HG02759 (cell line): ENCODE measurements at regions not wholly inside any gene's neighbourhood (a gene's known extent, or its start where the extent isn't known, plus 50 kb on each side); places are given as distances from the start of the nearest gene placed in this dataset.

Experiments
- ATAC-seq: cut with Tn5 transposase; IDR thresholded peaks from one replicate; pipeline ENCODE4 v1.9.1; 2021; ENCODE audit warnings: mild to moderate bottlenecking, moderate library complexity; ENCODE audit not compliant: unreplicated experiment

- ATAC-seq: no peak
Observed at GRCh38 chr4:35105486-35105885, 1138.8 kb downstream of the ARAP2 start.

GRCh38 chr4:35106091-35106734, 1138.1 kb downstream of the ARAP2 start:
- no peak for ATAC-seq

GRCh38 chr4:35124106-35124505, 1120.2 kb downstream of the ARAP2 start:
- no peak for ATAC-seq

- no peak for ATAC-seq
Observed at GRCh38 chr4:35125995-35126712, 1118.2 kb downstream of the ARAP2 start.

GRCh38 chr4:35138449-35138848, 1105.9 kb downstream of the ARAP2 start:
- no peak for ATAC-seq

- ATAC-seq: no peak
Observed at GRCh38 chr4:35147761-35148160, 1096.6 kb downstream of the ARAP2 start.

GRCh38 chr4:35151816-35152572, 1092.3 kb downstream of the ARAP2 start:
- no peak for ATAC-seq

GRCh38 chr4:35163168-35163567, 1081.1 kb downstream of the ARAP2 start:
- ATAC-seq: no peak

- peak; percentile 56 for ATAC-seq
Observed at GRCh38 chr4:35164063-35164462, 1080.3 kb downstream of the ARAP2 start.

- no peak for ATAC-seq
Observed at GRCh38 chr4:35166466-35166865, 1077.8 kb downstream of the ARAP2 start.

- ATAC-seq: no peak
Observed at GRCh38 chr4:35167385-35167784, 1076.9 kb downstream of the ARAP2 start.

- ATAC-seq: no peak
Observed at GRCh38 chr4:35175487-35175886, 1068.8 kb downstream of the ARAP2 start.

GRCh38 chr4:35175894-35176293, 1068.4 kb downstream of the ARAP2 start:
- ATAC-seq: no peak

- no peak for ATAC-seq
Observed at GRCh38 chr4:35182451-35182850, 1061.9 kb downstream of the ARAP2 start.

GRCh38 chr4:35189988-35190613, 1054.2 kb downstream of the ARAP2 start:
- no peak for ATAC-seq

- no peak for ATAC-seq
Observed at GRCh38 chr4:35201403-35201802, 1042.9 kb downstream of the ARAP2 start.

- no peak for ATAC-seq
Observed at GRCh38 chr4:35216636-35217035, 1027.7 kb downstream of the ARAP2 start.

- ATAC-seq: no peak
Observed at GRCh38 chr4:35217331-35217730, 1027.0 kb downstream of the ARAP2 start.

- ATAC-seq: no peak
Observed at GRCh38 chr4:35228313-35228712, 1016.0 kb downstream of the ARAP2 start.

GRCh38 chr4:35229021-35229420, 1015.3 kb downstream of the ARAP2 start:
- no peak for ATAC-seq

- ATAC-seq: no peak
Observed at GRCh38 chr4:35237924-35238323, 1006.4 kb downstream of the ARAP2 start.
